Esophagus squamous epithelium (tissue), 5 donors: ENCODE measurements at regions not wholly inside any gene's neighbourhood (a gene's known extent, or its start where the extent isn't known, plus 50 kb on each side); places are given as distances from the start of the nearest gene placed in this dataset.

Experiments
- DNase-seq: peaks from one replicate; lab custom pipeline; 2025; lab: John Stamatoyannopoulos, UW
- H3K27ac ChIP-seq, 4 donors: fragments of 200-600 bp; sonication (generic); one replicate each; pipeline ENCODE4 v1.5.1; 2016 to 2019; ENCODE audit warnings: mild to moderate bottlenecking in 1 of 4
- H3K27me3 ChIP-seq, 4 donors: fragments of 200-600 bp; sonication (generic); 1 replicate in 3 of 4; 2 replicates in 1 of 4; pipeline versions ENCODE4 v1.5.1 to v1.6.0; 2017 to 2021; ENCODE audit warnings: antibody characterized with exemption in 1 of 4
- H3K36me3 ChIP-seq, 3 donors: fragments of 200-600 bp; sonication (generic); one replicate each; pipeline ENCODE4 v1.5.1; 2016 to 2019
- H3K4me1 ChIP-seq, 3 donors: fragments of 200-600 bp; sonication (generic); one replicate each; pipeline ENCODE4 v1.5.1; 2017 to 2019
- H3K4me3 ChIP-seq, 4 donors: fragments of 200-600 bp; sonication (generic); 1 replicate in 3 of 4; 2 replicates in 1 of 4; pipeline ENCODE4 v1.5.1; 2016 to 2019; ENCODE audit warnings: mild to moderate bottlenecking in 2 of 4, moderate library complexity in 1 of 4
- H3K9me3 ChIP-seq, 3 donors: fragments of 200-600 bp; sonication (generic); one replicate each; pipeline ENCODE4 v1.5.1; 2016 to 2019
- CTCF ChIP-seq, 6 experiments: fragments of 450-650 bp in 4 of 6; fragments of 200-600 bp in 2 of 6; sonication (generic) in 2 of 6; IDR thresholded peaks; one replicate each; pipeline ENCODE4 v1.5.1; 2016 to 2019; ENCODE audit warnings: antibody characterized with exemption in 6 of 6, mild to moderate bottlenecking in 4 of 6, moderate library complexity in 4 of 6
- POLR2A ChIP-seq, 4 donors: fragments of 450-650 bp; IDR thresholded peaks; one replicate each; pipeline ENCODE4 v1.6.1; 2017; ENCODE audit warnings: antibody characterized with exemption in 4 of 4, mild to moderate bottlenecking in 4 of 4, moderate library complexity in 3 of 4
- WGBS, 2 donors: methylation state at CpG; one replicate each; pipeline ENCODE4 v1.1.5; 2018; 5-methylcytosine and 5-hydroxymethylcytosine counted together
- intact Hi-C: fragments of 100-400 bp; cut with DNase I; formaldehyde crosslinking; loops from one replicate; pipeline ENCODE4 v1.15.0; 2022
- donor health status: DM: yes; HTN: yes; CAD: no.

GRCh38 chrX:109943092-109943739, 59.7 kb upstream of the TMEM164 start:
- H3K4me1 ChIP-seq: no peaks in the 10 kb centered on the region
- H3K36me3 ChIP-seq: no peaks in the 10 kb centered on the region
- H3K9me3 ChIP-seq: no peaks in the 10 kb centered on the region
- H3K4me3 ChIP-seq: no peak overlapping the region
- no peak for DNase-seq
- no peak overlapping the region for H3K27ac ChIP-seq
- WGBS, 2 donors: no CpG with 5 or more reads among the region's 2 CpGs
- intact Hi-C loops: no loop called here
- no peak for TF ChIP-seq CTCF (IDR thresholded peaks at IDR 0.05)
- no peak for TF ChIP-seq POLR2A (IDR thresholded peaks at IDR 0.05)
- H3K27me3 ChIP-seq: no peaks in the 10 kb centered on the region

- no peak for DNase-seq
- Histone ChIP-seq H3K27ac (no peak overlapping the region), H3K9me3 (no peaks in the 10 kb centered on the region), H3K27me3 (no peaks in the 10 kb centered on the region), H3K4me3 (no peak overlapping the region), H3K4me1 (no peaks in the 10 kb centered on the region), H3K36me3 (no peaks in the 10 kb centered on the region)
- intact Hi-C loops: no loop called here
- WGBS, 2 donors: 83 to 88% methylated on average over 1 of the region's 1 CpG
- TF ChIP-seq POLR2A (IDR thresholded peaks at IDR 0.05): no peak
- no peak for TF ChIP-seq CTCF (IDR thresholded peaks at IDR 0.05)
These were observed 59.2 kb upstream of the TMEM164 start for GRCh38 chrX:109943740-109944092.

- TF ChIP-seq POLR2A (IDR thresholded peaks at IDR 0.05) (no peak), CTCF (IDR thresholded peaks at IDR 0.05) (no peak)
- Histone ChIP-seq H3K27me3 (no peaks in the 10 kb centered on the region), H3K27ac (no peak overlapping the region), H3K4me3 (no peak overlapping the region), H3K36me3 (no peaks in the 10 kb centered on the region), H3K9me3 (no peaks in the 10 kb centered on the region), H3K4me1 (no peaks in the 10 kb centered on the region)
- intact Hi-C loops: no loop called here
- WGBS, 2 donors: 69% methylated on average over 2 of the region's 2 CpGs; no CpG with 5 or more reads in 1 of the 2 donors
- DNase-seq: no peak
These were observed 50.9 kb upstream of the TMEM164 start for GRCh38 chrX:109952050-109952449.

- intact Hi-C loops: no loop called here
- WGBS, 2 donors: 71 to 72% methylated on average over 4 of the region's 4 CpGs
- TF ChIP-seq POLR2A (IDR thresholded peaks at IDR 0.05) (no peak), CTCF (IDR thresholded peaks at IDR 0.05) (no peak)
- Histone ChIP-seq H3K9me3 (no peaks in the 10 kb centered on the region), H3K4me1 (no peaks in the 10 kb centered on the region), H3K4me3 (no peak overlapping the region), H3K36me3 (no peaks in the 10 kb centered on the region), H3K27me3 (no peaks in the 10 kb centered on the region), H3K27ac (no peak overlapping the region)
- DNase-seq: no peak
These were observed 49.7 kb upstream of the TMEM164 start for GRCh38 chrX:109952985-109953905.
